Cardiac septum (tissue), 1 donor: ENCODE measurements at regions not wholly inside any gene's neighbourhood (a gene's known extent, or its start where the extent isn't known, plus 50 kb on each side); places are given as distances from the start of the nearest gene placed in this dataset.
"Not testable (repeated sequence)": the region's sequence is repeated elsewhere in the genome, so short reads cannot be mapped to it uniquely, and the experiment has no call there.

Experiments
- DNase-seq: peaks from one replicate; pipeline ENCODE4 v3.0.0-alpha.2; 2020; ENCODE audit warnings: low spot score
- intact Hi-C: fragments of 100-400 bp; cut with DNase I; formaldehyde crosslinking; loops from one replicate; pipeline ENCODE4 v1.14.0; 2022
- donor health status: DM: no; HTN: no; CAD: no.

GRCh38 chr20:10109641-10110040 is 74.9 kb downstream of the ANKEF1 start:
- DNase-seq, result no peak
- intact Hi-C loops, result no loop called here

- no peak for DNase-seq
- intact Hi-C loops, result no loop called here
Observed at GRCh38 chr20:10110151-10110550, 75.4 kb downstream of the ANKEF1 start.

DNA sequence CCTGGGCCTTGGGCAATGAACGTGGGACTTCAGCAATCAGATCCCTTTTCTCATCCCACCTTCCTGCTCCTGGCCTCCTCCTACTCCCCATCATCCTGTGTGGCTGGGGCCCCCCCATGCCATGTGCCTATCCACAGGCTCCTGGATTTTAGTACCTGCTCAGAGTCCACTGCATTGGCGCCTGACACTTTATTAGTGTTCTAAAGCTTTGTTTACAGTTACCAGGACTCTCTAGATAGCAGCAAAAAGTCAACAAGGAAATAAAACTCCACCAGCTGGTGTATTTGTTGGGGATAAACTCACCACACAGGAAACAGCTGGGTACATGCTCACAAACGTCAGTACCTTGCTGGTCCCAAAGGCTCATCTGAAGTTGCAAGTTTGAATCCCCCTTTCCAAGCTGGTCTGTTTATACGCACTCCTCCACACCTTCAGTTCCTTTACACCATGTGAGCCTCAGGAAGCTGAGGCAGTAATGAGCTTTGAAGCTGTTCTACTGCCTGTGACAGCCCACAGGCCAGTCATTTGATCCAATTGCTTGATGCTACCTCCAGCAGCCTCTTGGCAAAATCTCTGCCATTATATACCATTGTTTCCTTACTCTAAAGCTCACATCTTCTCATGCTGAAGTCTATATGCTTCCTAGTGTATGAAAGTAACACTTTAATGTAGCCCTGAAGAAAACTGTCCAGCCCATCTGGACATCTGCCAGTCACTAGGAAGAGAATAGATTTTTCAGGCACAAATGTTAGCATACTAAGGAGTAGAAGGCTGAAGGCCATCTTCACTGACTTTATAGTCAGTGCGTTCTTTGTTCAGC is 76.6 kb downstream of the ANKEF1 start:
- intact Hi-C loops, result no loop called here
- DNase-seq, result no peak

DNA sequence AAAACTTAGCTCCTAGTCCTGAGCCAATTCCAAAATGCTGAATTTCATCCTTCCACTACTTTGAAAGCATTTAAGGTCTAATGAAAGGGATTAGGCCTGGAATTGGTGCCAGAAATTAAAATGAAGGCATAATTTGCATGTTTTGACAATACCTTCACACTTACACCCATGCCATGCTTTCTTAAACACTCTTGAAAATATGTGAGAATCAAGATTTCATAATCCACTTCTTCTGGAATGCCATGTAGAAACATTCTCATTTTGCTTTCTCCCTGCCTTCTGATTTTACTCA is 77.1 kb downstream of the ANKEF1 start:
- intact Hi-C loops, result no loop called here
- DNase-seq, result no peak

- no peak for DNase-seq
- intact Hi-C loops, result no loop called here
Observed at GRCh38 chr20:10113746-10114145, 79.0 kb downstream of the ANKEF1 start.

GRCh38 chr20:10114598-10114997 is 79.8 kb downstream of the ANKEF1 start:
- intact Hi-C loops, result no loop called here
- DNase-seq, result no peak

GRCh38 chr20:10115021-10115420 is 80.2 kb downstream of the ANKEF1 start:
- intact Hi-C loops, result no loop called here
- DNase-seq, result no peak

GRCh38 chr20:10119336-10119735 is 84.5 kb downstream of the ANKEF1 start:
- intact Hi-C loops, result no loop called here
- no peak for DNase-seq

GRCh38 chr20:10124883-10125282 is 90.1 kb downstream of the ANKEF1 start:
- DNase-seq, intact Hi-C loops: not testable (repeated sequence)

GRCh38 chr20:10125757-10126156 is 91.0 kb downstream of the ANKEF1 start:
- no peak for DNase-seq

GRCh38 chr20:10129749-10130148 is 88.9 kb upstream of the SNAP25 start:
- no peak for DNase-seq
- intact Hi-C loops, result no loop called here

More at GRCh38 chr20:10125757-10126156, 91.0 kb downstream of the ANKEF1 start:
- intact Hi-C loops, result no loop called here

DNA sequence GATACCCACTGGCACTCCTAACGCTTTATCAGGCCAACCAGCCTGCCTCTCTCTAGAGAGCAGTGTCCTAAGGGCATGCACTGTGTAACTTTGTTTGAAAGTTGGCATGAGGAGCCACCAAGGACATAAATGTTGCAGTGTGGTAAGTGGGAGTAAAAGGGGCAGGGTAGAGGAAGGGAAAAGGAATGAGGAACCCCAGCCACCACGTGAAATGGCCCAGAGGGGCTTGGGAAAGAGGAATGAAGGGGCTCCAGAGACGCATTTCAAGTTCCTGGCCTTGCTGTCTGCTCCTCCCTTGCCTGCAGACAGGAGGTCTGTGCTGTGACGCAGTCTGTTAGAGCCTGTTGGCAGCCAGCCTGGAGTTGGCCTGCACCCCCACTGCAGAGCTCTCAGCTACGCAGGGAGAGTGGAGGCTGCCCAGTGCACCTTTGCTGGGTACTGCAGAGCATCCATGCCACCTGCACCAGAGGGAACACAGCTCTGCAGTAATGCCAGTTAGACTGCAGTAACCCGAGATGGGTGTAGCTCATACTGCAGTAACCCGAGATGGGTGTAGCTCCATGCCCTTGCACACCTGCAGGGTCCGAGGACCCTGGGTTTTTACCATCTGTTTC is 86.8 kb upstream of the SNAP25 start:
- intact Hi-C loops, result no loop called here
- peak; percentile 86 for DNase-seq

DNA sequence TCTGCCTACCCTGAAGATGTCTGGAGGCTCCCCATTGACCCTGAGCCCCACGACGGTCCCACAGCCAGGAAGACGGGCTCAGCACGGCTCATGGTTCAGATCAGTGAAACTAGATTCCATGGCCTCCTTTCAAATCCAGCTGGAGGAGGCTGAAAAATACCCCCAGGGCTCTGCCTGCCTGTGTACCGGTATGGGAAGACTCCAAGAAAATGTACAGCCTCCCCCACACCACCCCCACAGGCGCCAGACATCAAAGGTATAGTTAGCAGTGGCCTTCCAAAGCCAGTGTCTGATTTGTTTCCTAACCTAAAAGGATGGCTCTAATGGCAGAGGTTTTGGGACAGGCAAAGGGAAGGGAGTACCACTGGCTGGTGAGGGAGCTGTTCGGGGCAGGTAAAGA is 86.2 kb upstream of the SNAP25 start:
- intact Hi-C loops, result no loop called here
- DNase-seq, result no peak

GRCh38 chr20:10133532-10133931 is 85.1 kb upstream of the SNAP25 start:
- intact Hi-C loops, result no loop called here
- no peak for DNase-seq

DNA sequence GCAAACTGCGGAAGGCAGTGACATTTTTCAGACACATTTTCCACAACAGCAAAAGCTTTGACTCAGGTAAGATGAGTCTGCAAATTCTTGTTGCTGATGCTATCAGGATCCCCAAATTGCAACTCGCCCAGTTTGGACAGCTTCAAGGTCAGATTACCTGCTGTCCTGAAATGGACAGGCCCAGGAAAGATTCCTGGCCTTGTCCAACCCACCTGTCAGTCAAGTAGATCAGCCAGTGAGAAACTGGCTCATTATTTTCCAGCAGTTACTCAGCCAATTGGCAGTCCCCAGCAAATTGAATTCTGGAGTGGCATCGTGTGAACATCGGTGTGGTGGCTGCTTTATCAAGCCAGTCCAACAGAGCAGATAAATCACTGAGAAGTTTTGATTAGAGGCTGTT is 84.5 kb upstream of the SNAP25 start:
- intact Hi-C loops, result no loop called here

GRCh38 chr20:10135438-10135837 is 83.2 kb upstream of the SNAP25 start:
- DNase-seq, result no peak
- intact Hi-C loops, result loop anchor here (5.0 kb wide), 1 partner anchor 217 kb away; no protein-coding TSS in a partner anchor

More for the DNA sequence above, 84.5 kb upstream of the SNAP25 start:
- no peak for DNase-seq

DNA sequence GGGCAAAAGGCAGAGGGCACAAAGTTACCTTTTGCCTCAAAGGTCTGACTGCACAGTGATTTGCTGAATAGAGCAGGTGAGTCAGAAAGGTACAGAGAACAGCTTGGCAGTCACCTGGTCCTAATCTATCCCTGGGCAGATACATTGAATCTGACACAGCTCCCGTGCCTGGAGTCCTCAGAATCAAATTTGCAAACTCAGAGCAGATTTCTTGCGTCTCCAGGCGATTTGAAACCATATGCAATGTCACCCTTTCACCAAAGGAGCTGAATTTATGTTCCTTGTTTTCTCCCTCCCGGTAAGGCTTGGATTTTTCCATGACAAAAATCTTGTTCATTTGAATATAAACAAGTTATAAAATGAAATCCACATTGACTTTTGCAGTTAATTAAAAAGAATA is 81.6 kb upstream of the SNAP25 start:
- DNase-seq, result no peak
- intact Hi-C loops, result loop anchor here (2.0 to 5.0 kb wide), 2 partner anchors 60 to 215 kb away; no protein-coding TSS in a partner anchor

DNA sequence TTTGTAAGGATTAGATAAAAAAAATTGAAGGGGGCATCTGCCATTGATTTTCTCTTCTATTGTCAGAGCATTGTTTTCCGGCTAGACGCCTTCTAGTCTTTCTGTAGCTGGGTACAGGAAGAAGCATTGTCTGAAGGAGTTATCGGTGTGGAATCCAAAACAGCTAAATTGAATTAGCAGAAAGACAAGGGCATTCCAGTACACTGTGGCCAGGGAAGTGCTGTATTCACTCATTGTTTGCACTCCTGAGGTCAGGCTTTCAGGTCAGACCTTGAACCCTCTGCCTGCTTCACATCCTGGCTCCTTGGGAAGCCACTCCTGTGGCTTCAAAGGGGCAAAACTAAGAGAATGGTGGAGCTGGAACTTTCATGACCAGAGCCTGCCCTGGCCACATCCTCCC is 81.1 kb upstream of the SNAP25 start:
- intact Hi-C loops, result loop anchor here (2.0 to 5.0 kb wide), 2 partner anchors 61 to 215 kb away; no protein-coding TSS in a partner anchor
- no peak for DNase-seq

GRCh38 chr20:10157549-10157948 is 61.1 kb upstream of the SNAP25 start:
- DNase-seq, result no peak
- intact Hi-C loops, result no loop called here

- DNase-seq, result no peak
- intact Hi-C loops, result no loop called here
Observed at GRCh38 chr20:10167040-10167439, 51.6 kb upstream of the SNAP25 start.

GRCh38 chr20:10167594-10167993 is 51.0 kb upstream of the SNAP25 start:
- intact Hi-C loops, result no loop called here

More at GRCh38 chr20:10167594-10167993, 51.0 kb upstream of the SNAP25 start:
- no peak for DNase-seq
